Epidermal melanocyte (primary cell): ENCODE measurements at regions not wholly inside any gene's neighbourhood (a gene's known extent, or its start where the extent isn't known, plus 50 kb on each side); places are given as distances from the start of the nearest gene placed in this dataset.
"Not testable (repeated sequence)": the region's sequence is repeated elsewhere in the genome, so short reads cannot be mapped to it uniquely, and the experiment has no call there.

Experiments
- DNase-seq: peaks from one replicate; pipeline ENCODE4 v3.0.0; 2011; ENCODE audit warnings: low spot score; ENCODE audit not compliant: insufficient read length

- no peak for DNase-seq
Observed at GRCh38 chr21:35606578-35606977, 453.7 kb downstream of the SETD4 start.

GRCh38 chr21:35606146-35606545, 454.2 kb downstream of the SETD4 start:
- no peak for DNase-seq

GRCh38 chr21:35603494-35603893, 456.8 kb downstream of the SETD4 start:
- DNase-seq = no peak

GRCh38 chr21:35602811-35603362, 457.4 kb downstream of the SETD4 start:
- DNase-seq = no peak

- DNase-seq = no peak
Observed at GRCh38 chr21:35601211-35601610, 459.1 kb downstream of the SETD4 start.

- no peak for DNase-seq
Observed at GRCh38 chr21:35599164-35599563, 461.2 kb downstream of the SETD4 start.

- no peak for DNase-seq
Observed at GRCh38 chr21:35597750-35598339, 462.5 kb downstream of the SETD4 start.

- no peak for DNase-seq
Observed at GRCh38 chr21:35594905-35595304, 465.4 kb downstream of the SETD4 start.

GRCh38 chr21:35593000-35593502, 467.3 kb downstream of the SETD4 start:
- no peak for DNase-seq

GRCh38 chr21:35590284-35590683, 470.0 kb downstream of the SETD4 start:
- not testable (repeated sequence) for DNase-seq

GRCh38 chr21:35587841-35588380, 472.4 kb downstream of the SETD4 start:
- no peak for DNase-seq

- no peak for DNase-seq
Observed at GRCh38 chr21:35586305-35586704, 474.0 kb downstream of the SETD4 start.

- no peak for DNase-seq
Observed at GRCh38 chr21:35585878-35586277, 474.4 kb downstream of the SETD4 start.

GRCh38 chr21:35585155-35585554, 475.2 kb downstream of the SETD4 start:
- DNase-seq = no peak

- no peak for DNase-seq
Observed at GRCh38 chr21:35583566-35584216, 476.6 kb downstream of the SETD4 start.

- no peak for DNase-seq
Observed at GRCh38 chr21:35582731-35583130, 477.6 kb downstream of the SETD4 start.

GRCh38 chr21:35581640-35582039, 478.7 kb downstream of the SETD4 start:
- DNase-seq = no peak

- no peak for DNase-seq
Observed at GRCh38 chr21:35579520-35580293, 480.6 kb downstream of the SETD4 start.

- DNase-seq = no peak
Observed at GRCh38 chr21:35578831-35579471, 481.4 kb downstream of the SETD4 start.

- DNase-seq = no peak
Observed at GRCh38 chr21:35578347-35578782, 482.0 kb downstream of the SETD4 start.

GRCh38 chr21:35575280-35575915, 484.9 kb downstream of the SETD4 start:
- no peak for DNase-seq
